Left forelimb (tissue), 1 donor: ENCODE measurements at regions not wholly inside any gene's neighbourhood (a gene's known extent, or its start where the extent isn't known, plus 50 kb on each side); places are given as distances from the start of the nearest gene placed in this dataset.
"Not testable (repeated sequence)": the region's sequence is repeated elsewhere in the genome, so short reads cannot be mapped to it uniquely, and the experiment has no call there.

Source experiments
- DNase-seq: peaks from one replicate; pipeline ENCODE4 v3.0.0-alpha.2; 2018; ENCODE audit warnings: low spot score

DNA sequence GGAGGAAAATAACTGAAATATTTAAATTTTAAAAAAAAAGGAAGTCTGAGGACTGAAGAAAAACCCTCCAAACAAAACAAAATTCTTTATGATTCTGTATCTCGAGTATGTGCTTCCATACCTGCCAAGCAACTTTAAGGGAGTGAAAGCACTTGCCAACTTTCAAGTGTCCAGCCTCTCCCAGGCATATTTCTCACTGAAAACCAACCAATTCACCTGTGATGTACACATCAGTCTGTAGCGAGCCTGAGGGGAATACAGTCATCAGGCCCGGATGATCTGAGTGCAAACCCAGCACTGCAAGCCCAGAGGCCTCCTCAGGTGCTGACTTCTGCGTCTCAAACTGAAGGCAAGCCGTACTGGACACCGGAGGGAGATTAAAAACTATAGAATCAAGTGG is 164.8 kb upstream of the NT5E start:
- no peak for DNase-seq

GRCh38 chr6:85283436-85283835 is 166.4 kb upstream of the NT5E start:
- no peak for DNase-seq

DNA sequence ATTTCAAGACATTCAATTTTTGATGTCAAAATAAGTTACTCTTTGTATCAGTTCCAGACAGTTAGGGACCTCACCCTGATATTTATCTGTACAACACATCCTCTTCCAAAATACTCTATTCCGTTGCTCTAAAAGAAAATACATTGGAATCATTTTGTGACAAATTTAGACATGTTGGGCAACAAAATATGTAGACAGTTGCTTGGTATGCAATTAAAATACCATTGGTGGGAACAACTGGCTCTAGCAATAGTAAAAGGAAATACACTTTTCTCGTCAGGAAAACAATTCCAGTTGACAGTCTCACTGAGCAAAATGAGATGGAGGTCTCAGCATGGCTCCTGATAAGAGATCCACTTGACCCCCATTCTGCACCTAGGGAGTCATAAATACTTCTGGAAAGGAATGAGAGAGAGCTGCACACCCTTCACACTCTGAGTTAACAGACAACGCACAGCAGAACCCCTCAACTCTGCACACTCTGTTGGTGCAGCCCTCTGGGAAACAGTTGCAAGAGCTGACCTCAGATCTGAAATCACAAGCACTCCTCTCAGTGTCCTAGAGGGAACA is 171.3 kb upstream of the NT5E start:
- no peak for DNase-seq

- DNase-seq: not testable (repeated sequence)
Observed at GRCh38 chr6:85276026-85276425, 173.9 kb upstream of the NT5E start.

GRCh38 chr6:85275338-85275985 is 174.4 kb upstream of the NT5E start:
- no peak for DNase-seq

DNA sequence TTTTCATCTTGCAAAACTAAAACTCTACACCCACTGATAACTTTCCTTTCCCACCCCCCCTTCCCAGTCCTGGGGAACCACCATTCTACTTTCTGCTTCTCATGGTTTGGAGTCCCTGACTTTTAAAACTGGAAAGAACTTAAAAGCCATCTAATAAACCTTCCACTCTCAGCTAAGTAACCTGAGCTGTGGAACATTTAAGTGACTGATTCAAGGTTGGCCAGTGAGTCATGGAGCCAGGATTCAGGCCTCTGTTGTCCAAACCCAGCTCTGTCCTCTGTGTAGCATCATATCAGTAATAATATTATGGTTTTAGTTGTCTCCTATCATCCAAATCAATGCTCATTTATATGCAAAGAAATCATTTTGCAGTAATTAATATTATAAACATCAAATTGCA is 176.0 kb upstream of the NT5E start:
- DNase-seq: no peak

- DNase-seq: peak; percentile 75
Observed at GRCh38 chr6:85273046-85273445, 176.8 kb upstream of the NT5E start.

- no peak for DNase-seq
Observed at GRCh38 chr6:85272592-85272991, 177.3 kb upstream of the NT5E start.

- DNase-seq: no peak
Observed at GRCh38 chr6:85262621-85263020, 187.3 kb upstream of the NT5E start.

- no peak for DNase-seq
Observed at GRCh38 chr6:85261271-85261670, 188.6 kb upstream of the NT5E start.

- DNase-seq: no peak
Observed at GRCh38 chr6:85255661-85256060, 194.2 kb upstream of the NT5E start.

GRCh38 chr6:85252552-85252951 is 197.3 kb upstream of the NT5E start:
- no peak for DNase-seq

DNA sequence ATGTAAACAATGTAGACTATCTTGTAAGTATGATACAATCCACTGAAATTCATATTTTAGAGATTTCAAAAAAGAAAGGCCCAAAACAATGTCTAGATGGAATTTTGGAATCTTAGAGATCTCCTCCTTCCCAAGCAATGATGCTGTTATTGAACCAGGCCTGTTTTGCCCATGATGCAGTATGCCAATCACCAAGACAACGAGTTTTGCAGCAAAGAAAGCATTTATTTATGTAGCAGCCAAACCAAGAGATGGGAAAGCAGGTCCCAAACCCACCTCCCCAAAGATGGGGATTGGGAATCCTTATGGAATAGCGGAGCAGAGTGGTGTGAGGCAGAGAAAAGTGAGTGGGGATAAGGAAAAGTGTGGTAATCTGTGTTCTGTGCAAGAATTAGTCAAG is 197.8 kb upstream of the NT5E start:
- no peak for DNase-seq

GRCh38 chr6:85251300-85251699 is 198.6 kb upstream of the NT5E start:
- DNase-seq: no peak

GRCh38 chr6:85250586-85251220 is 199.2 kb upstream of the NT5E start:
- DNase-seq: no peak

- no peak for DNase-seq
Observed at GRCh38 chr6:85245004-85245403, 204.9 kb upstream of the NT5E start.

GRCh38 chr6:85241498-85242052 is 208.3 kb upstream of the NT5E start:
- DNase-seq: no peak

GRCh38 chr6:85240787-85241385 is 209.0 kb upstream of the NT5E start:
- no peak for DNase-seq

GRCh38 chr6:85237478-85237877 is 212.4 kb upstream of the NT5E start:
- DNase-seq: no peak

DNA sequence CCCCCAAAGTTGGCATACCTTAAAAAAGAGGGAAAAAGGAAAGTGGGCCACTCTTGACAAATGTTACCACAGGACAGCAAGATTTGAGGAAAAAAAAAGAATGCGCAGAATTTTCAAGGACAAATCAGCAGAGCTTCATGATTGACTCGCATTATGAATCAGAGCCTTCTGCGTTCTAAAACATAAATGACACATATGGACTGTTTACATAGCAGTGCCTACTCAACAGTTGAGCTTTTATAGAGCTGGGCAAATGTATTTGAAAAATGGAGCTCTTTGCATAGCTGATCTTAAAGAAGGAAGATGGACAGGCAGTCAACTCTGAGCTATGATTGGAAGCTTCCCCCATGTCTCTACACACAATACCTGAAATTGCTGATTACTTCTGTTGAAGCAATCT is 213.2 kb upstream of the NT5E start:
- DNase-seq: no peak

- DNase-seq: not testable (repeated sequence)
Observed at GRCh38 chr6:85227345-85227744, 222.5 kb upstream of the NT5E start.

- not testable (repeated sequence) for DNase-seq
Observed at GRCh38 chr6:85212794-85213193, 237.1 kb upstream of the NT5E start.

- no peak for DNase-seq
Observed at GRCh38 chr6:85195243-85195642, 254.6 kb upstream of the NT5E start.
